ENCODE measurements at regions not wholly inside any gene's neighbourhood (a gene's known extent, or its start where the extent isn't known, plus 50 kb on each side); places are given as distances from the start of the nearest gene placed in this dataset.

DNA sequence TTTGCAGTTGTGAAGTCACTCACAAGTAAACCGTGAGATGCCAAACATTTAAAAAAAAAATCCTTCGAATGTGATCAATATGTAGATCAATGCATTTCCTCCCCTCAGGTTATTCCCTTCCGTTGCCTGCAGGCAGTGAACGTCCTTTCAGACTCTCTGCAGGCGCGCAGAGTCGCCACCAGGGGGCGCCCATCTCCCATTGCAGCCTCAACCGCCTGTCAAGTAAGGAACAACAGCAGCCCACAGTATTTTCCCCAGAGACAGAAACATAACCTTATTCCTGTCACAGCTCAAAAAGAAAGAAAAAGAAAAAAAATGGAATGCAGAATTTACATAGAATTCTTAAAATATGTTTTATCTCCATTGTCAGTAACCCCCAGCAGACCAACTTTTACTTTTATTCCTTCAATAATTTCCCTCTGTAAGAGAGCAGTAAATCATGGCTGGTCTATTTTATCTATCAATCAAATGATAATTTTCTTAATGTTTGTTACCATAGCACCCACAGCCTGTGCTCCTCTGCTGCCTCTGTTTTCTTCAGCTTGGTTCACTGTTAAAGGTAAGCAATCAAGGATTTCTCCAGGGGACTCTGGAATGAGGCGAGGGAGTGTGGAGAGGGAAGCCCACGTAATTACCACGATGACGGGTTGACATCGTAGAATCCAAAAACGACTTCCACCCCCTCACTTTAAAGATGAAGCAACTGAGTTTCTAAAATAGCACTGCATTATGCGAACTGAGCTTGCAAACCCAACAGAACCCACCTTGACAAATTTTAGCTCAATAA, 637.6 kb upstream of the ARGLU1 start:
- peaks cover 3 to 8% (median 4%) of the 10 kb centered on the region in 3 donors for H3K27me3 Mint-ChIP-seq
- H3K27ac Mint-ChIP-seq = peak overlapping the region in 1 of 6 donors; percentile 8
- no peaks in the 10 kb centered on the region for H3K36me3 Mint-ChIP-seq
- peak; percentile 50 to 61 for ATAC-seq (ENCODE audit: low read depth in 2 of 2)
- peaks cover 0 to 6% (median 4%) of the 10 kb centered on the region in 3 donors for H3K4me1 Mint-ChIP-seq
- H3K4me3 Mint-ChIP-seq = peak overlapping the region in 1 of 8 donors; percentile 12
- DNase-seq = peak; percentile 19
- H3K9me3 Mint-ChIP-seq = no peaks in the 10 kb centered on the region

- no peaks in the 10 kb centered on the region for H3K36me3 Mint-ChIP-seq
- H3K4me3 Mint-ChIP-seq = no peak overlapping the region
- H3K4me1 Mint-ChIP-seq = peaks cover 0 to 6% (median 4%) of the 10 kb centered on the region in 3 donors
- H3K27ac Mint-ChIP-seq = no peak overlapping the region
- H3K9me3 Mint-ChIP-seq = no peaks in the 10 kb centered on the region
- H3K27me3 Mint-ChIP-seq = peaks cover 0 to 8% (median 4%) of the 10 kb centered on the region in 3 donors
- ATAC-seq (ENCODE audit: low read depth in 2 of 2) (no peak), DNase-seq (no peak)
Observed at GRCh38 chr13:107203146-107203847, 635.4 kb upstream of the ARGLU1 start.

DNA sequence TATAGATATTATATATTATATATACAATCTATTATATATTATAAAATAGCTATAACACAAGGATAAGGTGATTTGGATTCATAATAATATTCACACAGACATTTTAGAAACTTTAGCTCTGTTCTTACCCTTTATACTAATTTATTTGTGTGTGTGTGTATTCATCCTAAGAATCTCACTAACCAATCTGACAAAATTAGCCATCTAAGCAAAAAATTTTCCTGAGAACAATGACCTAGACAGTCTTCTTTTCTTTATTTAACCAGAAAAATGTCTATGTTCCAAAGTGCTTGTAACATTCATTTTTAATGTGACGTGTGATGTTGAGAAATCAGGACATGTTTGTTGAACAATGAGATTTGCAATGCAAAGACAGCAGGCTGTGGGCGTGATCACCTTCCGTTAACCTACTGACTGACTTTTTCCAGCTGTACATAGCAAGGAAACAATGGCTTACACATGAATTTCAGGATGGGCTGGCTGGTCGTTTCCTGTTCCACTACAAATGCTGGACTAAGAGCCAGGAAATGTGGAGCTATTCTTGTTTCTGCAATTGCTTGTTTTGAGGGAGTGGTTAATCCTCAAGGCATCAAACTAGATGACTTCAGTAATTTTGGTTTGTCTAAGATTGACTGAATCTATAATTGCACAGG, 634.6 kb upstream of the ARGLU1 start:
- H3K27me3 Mint-ChIP-seq = peaks cover 0 to 8% (median 4%) of the 10 kb centered on the region in 3 donors
- no peaks in the 10 kb centered on the region for H3K36me3 Mint-ChIP-seq
- DNase-seq (no peak), ATAC-seq (ENCODE audit: low read depth in 2 of 2) (no peak)
- peaks cover 0 to 6% (median 4%) of the 10 kb centered on the region in 3 donors for H3K4me1 Mint-ChIP-seq
- H3K4me3 Mint-ChIP-seq = no peak overlapping the region
- no peak overlapping the region for H3K27ac Mint-ChIP-seq
- no peaks in the 10 kb centered on the region for H3K9me3 Mint-ChIP-seq

DNA sequence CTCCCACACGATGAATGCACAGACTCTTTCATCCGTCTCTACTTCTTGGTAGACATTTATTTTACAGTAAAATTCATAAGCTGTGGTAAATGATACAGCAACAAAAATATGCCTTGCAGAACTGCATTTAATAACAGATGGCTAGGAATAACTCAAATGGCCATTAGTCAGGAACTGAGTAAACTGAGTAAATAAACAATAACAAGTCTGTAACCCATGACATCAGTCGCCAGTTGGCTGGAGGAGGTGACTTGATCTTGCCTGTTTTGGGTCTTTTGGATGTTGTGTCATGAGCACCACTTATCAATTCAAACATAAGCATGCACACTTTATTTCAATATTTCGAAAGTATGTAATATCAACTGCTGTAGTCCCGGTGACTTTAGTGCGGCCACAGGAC, 632.6 kb upstream of the ARGLU1 start:
- DNase-seq = no peak
- ATAC-seq (ENCODE audit: low read depth in 2 of 2) = no peak
- Mint-ChIP-seq H3K4me3 (no peak overlapping the region), H3K4me1 (peaks cover 0 to 5% (median 4%) of the 10 kb centered on the region in 3 donors), H3K36me3 (no peaks in the 10 kb centered on the region), H3K27ac (no peak overlapping the region), H3K27me3 (peaks cover 0 to 6% (median 4%) of the 10 kb centered on the region in 3 donors), H3K9me3 (peaks cover 0 to 4% (median 0%) of the 10 kb centered on the region in 7 donors)

DNA sequence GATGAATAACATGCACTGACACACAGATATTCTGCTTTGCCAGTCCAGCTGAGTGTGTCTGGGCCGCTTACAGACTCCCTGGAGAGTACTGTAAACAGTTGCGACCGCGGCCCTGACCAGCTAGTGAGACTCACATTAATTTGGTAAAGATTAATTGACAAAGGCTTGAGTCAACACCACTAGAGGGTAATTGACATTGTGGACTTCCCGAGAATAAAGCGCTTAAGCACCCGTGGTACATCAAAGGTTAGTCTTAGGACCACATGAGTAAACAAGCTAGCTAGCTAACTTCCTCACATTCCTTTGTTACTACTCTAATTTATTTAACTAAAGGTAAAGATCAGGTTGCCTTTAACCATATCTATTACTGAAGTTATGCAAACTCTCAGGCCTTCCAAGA, 624.4 kb upstream of the ARGLU1 start:
- H3K9me3 Mint-ChIP-seq = peaks cover 0 to 4% (median 2%) of the 10 kb centered on the region in 7 donors
- no peaks in the 10 kb centered on the region for H3K4me1 Mint-ChIP-seq
- H3K36me3 Mint-ChIP-seq = no peaks in the 10 kb centered on the region
- peaks cover 0 to 4% (median 0%) of the 10 kb centered on the region in 3 donors for H3K27me3 Mint-ChIP-seq
- no peak for ATAC-seq (ENCODE audit: low read depth in 2 of 2)
- H3K4me3 Mint-ChIP-seq = no peak overlapping the region
- DNase-seq = no peak
- H3K27ac Mint-ChIP-seq = no peak overlapping the region

GRCh38 chr13:107190065-107190464, 622.1 kb upstream of the ARGLU1 start:
- no peaks in the 10 kb centered on the region for H3K4me1 Mint-ChIP-seq
- DNase-seq = no peak
- no peak for ATAC-seq (ENCODE audit: low read depth in 2 of 2)
- H3K27ac Mint-ChIP-seq = no peak overlapping the region
- H3K9me3 Mint-ChIP-seq = peaks cover 0 to 5% (median 0%) of the 10 kb centered on the region in 7 donors
- no peaks in the 10 kb centered on the region for H3K36me3 Mint-ChIP-seq
- peaks cover 0 to 7% (median 0%) of the 10 kb centered on the region in 3 donors for H3K27me3 Mint-ChIP-seq
- H3K4me3 Mint-ChIP-seq = no peak overlapping the region

- Mint-ChIP-seq H3K27me3 (peaks cover 0 to 7% (median 0%) of the 10 kb centered on the region in 3 donors), H3K36me3 (no peaks in the 10 kb centered on the region), H3K4me3 (no peak overlapping the region), H3K4me1 (no peaks in the 10 kb centered on the region), H3K27ac (no peak overlapping the region), H3K9me3 (peaks cover 0 to 13% (median 3%) of the 10 kb centered on the region in 7 donors)
- DNase-seq (no peak), ATAC-seq (ENCODE audit: low read depth in 2 of 2) (no peak)
Observed at GRCh38 chr13:107185889-107186288, 618.0 kb upstream of the ARGLU1 start.

- H3K36me3 Mint-ChIP-seq = no peaks in the 10 kb centered on the region
- no peak for DNase-seq
- ATAC-seq (ENCODE audit: low read depth in 2 of 2) = no peak
- no peaks in the 10 kb centered on the region for H3K4me1 Mint-ChIP-seq
- H3K9me3 Mint-ChIP-seq = peaks cover 0 to 9% (median 4%) of the 10 kb centered on the region in 7 donors
- H3K27me3 Mint-ChIP-seq = no peaks in the 10 kb centered on the region
- H3K4me3 Mint-ChIP-seq = no peak overlapping the region
- no peak overlapping the region for H3K27ac Mint-ChIP-seq
Observed at GRCh38 chr13:107170270-107170931, 602.5 kb upstream of the ARGLU1 start.

DNA sequence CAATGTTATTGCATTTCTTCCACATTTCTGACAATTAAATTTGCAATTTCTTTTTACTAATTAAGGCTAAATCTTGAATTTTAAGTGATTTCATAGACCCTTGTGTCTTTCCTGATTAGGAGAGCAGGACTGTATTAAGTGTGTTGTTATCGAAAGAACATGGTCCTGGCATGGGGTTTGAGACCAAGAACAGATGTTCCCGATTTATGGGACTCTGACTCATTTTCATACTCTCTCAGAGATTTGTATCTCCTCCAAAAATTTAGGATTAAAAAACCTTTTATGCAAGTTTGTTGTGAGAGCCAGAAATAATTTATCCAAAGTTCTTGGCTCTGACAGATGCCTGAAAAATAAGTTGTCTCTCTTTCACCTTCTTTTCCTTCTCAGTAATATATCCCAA, 589.3 kb upstream of the ARGLU1 start:
- Mint-ChIP-seq H3K4me3 (no peak overlapping the region), H3K27ac (no peak overlapping the region), H3K4me1 (no peaks in the 10 kb centered on the region), H3K9me3 (no peaks in the 10 kb centered on the region), H3K27me3 (no peaks in the 10 kb centered on the region), H3K36me3 (no peaks in the 10 kb centered on the region)
- DNase-seq (no peak), ATAC-seq (ENCODE audit: low read depth in 2 of 2) (no peak)

GRCh38 chr13:107144432-107144831, 576.5 kb upstream of the ARGLU1 start:
- no peaks in the 10 kb centered on the region for H3K36me3 Mint-ChIP-seq
- no peak for DNase-seq
- no peak for ATAC-seq (ENCODE audit: low read depth in 2 of 2)
- peaks cover 0 to 7% (median 2%) of the 10 kb centered on the region in 7 donors for H3K9me3 Mint-ChIP-seq
- H3K27ac Mint-ChIP-seq = no peak overlapping the region
- peaks cover 0 to 9% (median 8%) of the 10 kb centered on the region in 3 donors for H3K27me3 Mint-ChIP-seq
- H3K4me3 Mint-ChIP-seq = no peak overlapping the region
- H3K4me1 Mint-ChIP-seq = no peaks in the 10 kb centered on the region

GRCh38 chr13:107141767-107142166, 573.8 kb upstream of the ARGLU1 start:
- no peak overlapping the region for H3K4me3 Mint-ChIP-seq
- DNase-seq = no peak
- H3K27me3 Mint-ChIP-seq = peaks cover 0 to 8% (median 6%) of the 10 kb centered on the region in 3 donors
- H3K36me3 Mint-ChIP-seq = no peaks in the 10 kb centered on the region
- H3K9me3 Mint-ChIP-seq = peaks cover 0 to 2% (median 0%) of the 10 kb centered on the region in 7 donors
- no peak for ATAC-seq (ENCODE audit: low read depth in 2 of 2)
- no peak overlapping the region for H3K27ac Mint-ChIP-seq
- H3K4me1 Mint-ChIP-seq = no peaks in the 10 kb centered on the region

- Mint-ChIP-seq H3K27me3 (peaks cover 0 to 8% (median 5%) of the 10 kb centered on the region in 3 donors), H3K9me3 (peaks cover 0 to 6% (median 0%) of the 10 kb centered on the region in 7 donors), H3K4me1 (no peaks in the 10 kb centered on the region), H3K36me3 (no peaks in the 10 kb centered on the region), H3K27ac (no peak overlapping the region), H3K4me3 (no peak overlapping the region)
- DNase-seq (no peak), ATAC-seq (ENCODE audit: low read depth in 2 of 2) (no peak)
Observed at GRCh38 chr13:107139006-107139405, 571.1 kb upstream of the ARGLU1 start.

- Mint-ChIP-seq H3K27me3 (peaks cover 0 to 8% (median 5%) of the 10 kb centered on the region in 3 donors), H3K4me1 (no peaks in the 10 kb centered on the region), H3K9me3 (peaks cover 0 to 6% (median 0%) of the 10 kb centered on the region in 7 donors), H3K27ac (no peak overlapping the region), H3K36me3 (no peaks in the 10 kb centered on the region), H3K4me3 (no peak overlapping the region)
- DNase-seq (no peak), ATAC-seq (ENCODE audit: low read depth in 2 of 2) (no peak)
Observed at GRCh38 chr13:107138486-107138885, 570.5 kb upstream of the ARGLU1 start.
